ENCODE measurements at regions not wholly inside any gene's neighbourhood (a gene's known extent, or its start where the extent isn't known, plus 50 kb on each side); places are given as distances from the start of the nearest gene placed in this dataset.

- TF ChIP-seq CTCF (IDR thresholded peaks at IDR 0.05), result no peak
- H3K27ac Mint-ChIP-seq (ENCODE audit: unreplicated experiment), result no peak overlapping the region
- no peak for DNase-seq (ENCODE audit: extremely low spot score, unreplicated experiment)
- H3K4me1 Mint-ChIP-seq (ENCODE audit: unreplicated experiment), result no peaks in the 10 kb centered on the region
- H3K9me3 Mint-ChIP-seq (ENCODE audit: unreplicated experiment), result no peaks in the 10 kb centered on the region
- no peaks in the 10 kb centered on the region for H3K27me3 Mint-ChIP-seq (ENCODE audit: unreplicated experiment)
- H3K36me3 Mint-ChIP-seq (ENCODE audit: unreplicated experiment), result peaks cover 2% of the 10 kb centered on the region
- no peak overlapping the region for H3K4me3 Mint-ChIP-seq (ENCODE audit: unreplicated experiment)
Observed at GRCh38 chr1:83075107-83075506, 923.8 kb downstream of the TTLL7 start.

- no peak for TF ChIP-seq CTCF (IDR thresholded peaks at IDR 0.05)
- Mint-ChIP-seq H3K4me3 (ENCODE audit: unreplicated experiment) (no peak overlapping the region), H3K9me3 (ENCODE audit: unreplicated experiment) (peaks cover 3% of the 10 kb centered on the region), H3K27me3 (ENCODE audit: unreplicated experiment) (no peaks in the 10 kb centered on the region), H3K27ac (ENCODE audit: unreplicated experiment) (no peak overlapping the region), H3K4me1 (ENCODE audit: unreplicated experiment) (peaks cover 9% of the 10 kb centered on the region), H3K36me3 (ENCODE audit: unreplicated experiment) (peaks cover 5% of the 10 kb centered on the region)
- DNase-seq (ENCODE audit: extremely low spot score, unreplicated experiment), result no peak
Observed at GRCh38 chr1:83067954-83068353, 931.0 kb downstream of the TTLL7 start.

GRCh38 chr1:83065952-83066727 lies 932.8 kb downstream of the TTLL7 start:
- no peak overlapping the region for H3K27ac Mint-ChIP-seq (ENCODE audit: unreplicated experiment)
- DNase-seq (ENCODE audit: extremely low spot score, unreplicated experiment), result no peak

GRCh38 chr1:83064589-83065242 lies 934.2 kb downstream of the TTLL7 start:
- peaks cover 3% of the 10 kb centered on the region for H3K9me3 Mint-ChIP-seq (ENCODE audit: unreplicated experiment)
- DNase-seq (ENCODE audit: extremely low spot score, unreplicated experiment), result no peak
- H3K27ac Mint-ChIP-seq (ENCODE audit: unreplicated experiment), result peak overlapping the region; percentile 19
- peaks cover 9% of the 10 kb centered on the region for H3K4me1 Mint-ChIP-seq (ENCODE audit: unreplicated experiment)
- TF ChIP-seq CTCF (IDR thresholded peaks at IDR 0.05), result no peak
- peaks cover 8% of the 10 kb centered on the region for H3K36me3 Mint-ChIP-seq (ENCODE audit: unreplicated experiment)
- H3K4me3 Mint-ChIP-seq (ENCODE audit: unreplicated experiment), result no peak overlapping the region
- H3K27me3 Mint-ChIP-seq (ENCODE audit: unreplicated experiment), result no peaks in the 10 kb centered on the region

More at GRCh38 chr1:83065952-83066727, 932.8 kb downstream of the TTLL7 start:
- peaks cover 9% of the 10 kb centered on the region for H3K4me1 Mint-ChIP-seq (ENCODE audit: unreplicated experiment)
- H3K9me3 Mint-ChIP-seq (ENCODE audit: unreplicated experiment), result peaks cover 3% of the 10 kb centered on the region
- H3K27me3 Mint-ChIP-seq (ENCODE audit: unreplicated experiment), result no peaks in the 10 kb centered on the region
- no peak overlapping the region for H3K4me3 Mint-ChIP-seq (ENCODE audit: unreplicated experiment)
- no peak for TF ChIP-seq CTCF (IDR thresholded peaks at IDR 0.05)
- peaks cover 8% of the 10 kb centered on the region for H3K36me3 Mint-ChIP-seq (ENCODE audit: unreplicated experiment)

- Mint-ChIP-seq H3K27ac (ENCODE audit: unreplicated experiment) (no peak overlapping the region), H3K4me3 (ENCODE audit: unreplicated experiment) (no peak overlapping the region), H3K36me3 (ENCODE audit: unreplicated experiment) (peaks cover 2% of the 10 kb centered on the region), H3K4me1 (ENCODE audit: unreplicated experiment) (peaks cover 6% of the 10 kb centered on the region), H3K9me3 (ENCODE audit: unreplicated experiment) (peaks cover 3% of the 10 kb centered on the region), H3K27me3 (ENCODE audit: unreplicated experiment) (no peaks in the 10 kb centered on the region)
- DNase-seq (ENCODE audit: extremely low spot score, unreplicated experiment), result no peak
- no peak for TF ChIP-seq CTCF (IDR thresholded peaks at IDR 0.05)
Observed at GRCh38 chr1:83060651-83061390, 938.1 kb downstream of the TTLL7 start.

All from osteocyte (in vitro differentiated cells).